ENCODE measurements at regions not wholly inside any gene's neighbourhood (a gene's known extent, or its start where the extent isn't known, plus 50 kb on each side); places are given as distances from the start of the nearest gene placed in this dataset.
"Not testable (repeated sequence)": the region's sequence is repeated elsewhere in the genome, so short reads cannot be mapped to it uniquely, and the experiment has no call there.

GRCh38 chr10:46204482-46205102 lies 82.2 kb upstream of the ANTXRL start:
- not testable (repeated sequence) for DNase-seq

- DNase-seq, result not testable (repeated sequence)
Observed at GRCh38 chr10:46210427-46210826, 76.4 kb upstream of the ANTXRL start.

GRCh38 chr10:46215426-46215825 lies 71.4 kb upstream of the ANTXRL start:
- DNase-seq, result no peak

- DNase-seq, result no peak
Observed at GRCh38 chr10:46216003-46216634, 70.7 kb upstream of the ANTXRL start.

GRCh38 chr10:46216836-46217751 lies 69.7 kb upstream of the ANTXRL start:
- no peak for DNase-seq

GRCh38 chr10:46217752-46218453 lies 68.9 kb upstream of the ANTXRL start:
- no peak for DNase-seq

- DNase-seq, result no peak
Observed at GRCh38 chr10:46218921-46219320, 67.9 kb upstream of the ANTXRL start.

GRCh38 chr10:46219431-46219990 lies 67.3 kb upstream of the ANTXRL start:
- not testable (repeated sequence) for DNase-seq

GRCh38 chr10:46220187-46220586 lies 66.6 kb upstream of the ANTXRL start:
- no peak for DNase-seq

GRCh38 chr10:46220872-46221538 lies 65.8 kb upstream of the ANTXRL start:
- DNase-seq, result no peak

- no peak for DNase-seq
Observed at GRCh38 chr10:46222364-46222935, 64.3 kb upstream of the ANTXRL start.

GRCh38 chr10:46223064-46223480 lies 63.7 kb upstream of the ANTXRL start:
- DNase-seq, result no peak

- DNase-seq, result no peak
Observed at GRCh38 chr10:46223626-46224413, 63.0 kb upstream of the ANTXRL start.

- DNase-seq, result no peak
Observed at GRCh38 chr10:46224414-46224682, 62.4 kb upstream of the ANTXRL start.

- DNase-seq, result no peak
Observed at GRCh38 chr10:46225597-46225996, 61.2 kb upstream of the ANTXRL start.

GRCh38 chr10:46226232-46226631 lies 60.6 kb upstream of the ANTXRL start:
- DNase-seq, result no peak

GRCh38 chr10:46226900-46227558 lies 59.8 kb upstream of the ANTXRL start:
- DNase-seq, result no peak

GRCh38 chr10:46227571-46227935 lies 59.2 kb upstream of the ANTXRL start:
- DNase-seq, result no peak

- no peak for DNase-seq
Observed at GRCh38 chr10:46227936-46228562, 58.7 kb upstream of the ANTXRL start.

GRCh38 chr10:46228563-46229071 lies 58.2 kb upstream of the ANTXRL start:
- peak; percentile 58 for DNase-seq
